ENCODE measurements at regions not wholly inside any gene's neighbourhood (a gene's known extent, or its start where the extent isn't known, plus 50 kb on each side); places are given as distances from the start of the nearest gene placed in this dataset.

DNA sequence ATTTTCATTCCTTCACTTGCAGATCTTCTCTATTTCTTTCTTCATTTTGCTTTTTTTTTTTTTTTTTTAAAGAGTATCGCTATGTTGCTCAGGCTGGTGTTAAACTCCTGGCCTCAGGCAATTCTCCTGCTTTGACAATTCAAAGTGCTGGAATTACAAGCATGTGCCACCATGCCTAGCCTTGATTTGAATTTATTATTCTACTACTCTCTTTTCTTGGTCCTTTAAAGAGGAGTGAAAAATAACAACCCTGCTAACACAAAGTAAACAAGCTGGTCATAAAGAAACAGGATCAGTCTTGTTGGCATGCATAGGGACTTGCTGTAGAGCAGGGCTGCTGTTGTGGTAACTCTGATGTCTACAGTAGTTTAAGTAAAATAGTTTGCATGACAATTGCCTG, 1615.3 kb upstream of the ZEB2 start:
- whole genome bisulfite sequencing, 3 donors: 94 to 100% (median 100%) methylated on average over 1 of the region's 1 CpG
- H3K27ac ChIP-seq (ENCODE audit: low read depth, low read length): no peak overlapping the region

DNA sequence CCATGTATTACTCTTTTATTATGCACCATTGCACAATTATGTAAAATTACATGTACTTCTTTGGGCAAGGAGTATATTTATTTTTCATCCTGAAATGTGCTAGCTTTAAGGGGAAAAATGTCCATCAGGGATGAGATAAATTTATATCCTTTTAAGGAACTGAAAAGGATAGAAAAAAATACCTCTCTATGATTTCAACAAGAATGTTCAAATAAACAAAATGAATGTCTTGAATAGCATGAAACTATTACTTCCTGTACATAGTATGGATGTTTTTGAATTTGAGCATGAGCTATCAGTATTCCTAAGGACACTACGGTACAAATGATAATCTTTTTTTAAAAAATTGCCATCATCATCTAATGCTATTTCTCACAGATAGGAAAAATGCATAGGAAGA, 1611.9 kb upstream of the ZEB2 start:
- 91 to 96% (median 96%) methylated on average over 1 of the region's 1 CpG for whole genome bisulfite sequencing, 3 donors
- H3K27ac ChIP-seq (ENCODE audit: low read depth, low read length): no peak overlapping the region

DNA sequence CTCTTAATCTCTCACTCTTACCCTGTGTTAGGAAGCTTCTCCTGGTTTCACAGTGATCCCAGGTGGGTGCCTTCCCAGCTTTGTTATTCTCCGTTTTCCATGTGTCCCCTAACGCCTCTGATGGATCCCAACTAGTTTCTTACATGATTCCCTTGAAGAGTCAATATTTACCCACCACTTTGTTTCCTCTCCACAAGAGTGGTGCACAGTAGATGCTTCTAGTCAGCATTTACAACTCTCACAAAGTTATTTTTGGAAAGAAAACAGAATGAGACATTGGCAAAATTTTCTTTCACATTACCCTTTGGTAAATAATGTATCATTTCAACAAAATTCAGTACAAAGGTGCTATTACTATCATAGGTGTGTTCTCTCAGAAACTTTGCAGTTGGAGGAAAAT, 1611.1 kb upstream of the ZEB2 start:
- no peak overlapping the region for H3K27ac ChIP-seq (ENCODE audit: low read depth, low read length)
- WGBS, 3 donors: 54 to 79% (median 69%) methylated on average over 2 of the region's 2 CpGs

DNA sequence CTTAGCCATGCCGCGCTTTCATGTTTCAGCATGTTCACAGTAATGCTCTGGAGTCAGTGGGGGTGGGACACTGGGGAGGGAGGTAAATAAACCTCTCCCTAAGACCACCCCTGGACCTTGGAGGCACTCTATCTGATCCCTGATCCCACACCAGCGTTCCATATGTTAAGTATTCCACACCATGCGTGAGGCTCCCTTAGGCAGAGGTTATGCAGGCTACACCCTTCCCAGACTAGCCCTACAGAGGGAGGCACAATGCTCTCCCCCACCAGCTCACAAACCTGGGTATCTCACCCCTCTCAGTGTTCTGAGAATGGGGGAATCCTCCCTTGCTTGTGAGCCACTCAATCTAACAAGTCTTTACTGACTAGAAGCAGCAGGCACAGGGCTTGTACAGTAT, 1610.4 kb upstream of the ZEB2 start:
- no peak overlapping the region for H3K27ac ChIP-seq (ENCODE audit: low read depth, low read length)
- WGBS, 3 donors: 82 to 93% (median 86%) methylated on average over 4 of the region's 4 CpGs

DNA sequence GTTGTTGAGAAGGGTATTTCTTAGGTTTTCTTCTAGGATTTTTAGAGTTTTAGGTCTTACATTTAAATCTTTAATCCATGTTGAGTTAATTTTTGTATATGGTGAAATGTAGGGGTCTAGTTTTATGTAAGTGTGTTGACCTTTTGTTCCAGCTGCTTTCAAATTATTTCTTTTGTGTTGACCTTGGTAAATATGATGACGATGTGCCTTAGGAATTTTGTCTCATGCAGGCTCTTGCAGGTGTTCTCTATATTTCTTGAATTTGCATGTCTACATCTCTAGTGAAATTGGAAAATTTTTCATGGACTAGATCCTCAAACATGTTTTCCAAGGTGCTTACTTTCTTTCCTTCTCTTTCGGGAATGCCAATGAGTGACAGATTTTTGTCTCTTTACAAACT, 1609.3 kb upstream of the ZEB2 start:
- 76 to 94% (median 87%) methylated on average over 2 of the region's 2 CpGs for WGBS, 3 donors
- H3K27ac ChIP-seq (ENCODE audit: low read depth, low read length): no peak overlapping the region

DNA sequence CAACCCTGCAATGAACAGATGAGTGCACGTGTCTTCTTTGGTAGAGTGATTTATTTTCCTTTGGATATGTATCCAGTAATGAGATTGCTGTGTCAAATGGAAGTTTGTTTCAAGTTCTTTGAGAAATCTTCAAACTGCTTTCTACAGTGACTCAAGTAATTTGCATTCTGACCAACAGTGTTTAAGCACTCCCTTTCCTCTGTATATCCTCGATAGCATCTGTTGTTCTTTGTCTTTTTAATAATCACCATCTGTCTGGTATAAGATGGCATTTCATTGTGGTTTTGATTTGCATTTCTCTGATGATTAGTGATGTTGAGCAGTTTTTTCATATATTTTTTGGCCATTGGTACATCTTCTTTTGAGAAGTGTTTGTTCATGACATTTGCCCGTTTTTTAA, 1608.3 kb upstream of the ZEB2 start:
- 86 to 92% (median 88%) methylated on average over 3 of the region's 3 CpGs for WGBS, 3 donors
- H3K27ac ChIP-seq (ENCODE audit: low read depth, low read length): no peak overlapping the region

DNA sequence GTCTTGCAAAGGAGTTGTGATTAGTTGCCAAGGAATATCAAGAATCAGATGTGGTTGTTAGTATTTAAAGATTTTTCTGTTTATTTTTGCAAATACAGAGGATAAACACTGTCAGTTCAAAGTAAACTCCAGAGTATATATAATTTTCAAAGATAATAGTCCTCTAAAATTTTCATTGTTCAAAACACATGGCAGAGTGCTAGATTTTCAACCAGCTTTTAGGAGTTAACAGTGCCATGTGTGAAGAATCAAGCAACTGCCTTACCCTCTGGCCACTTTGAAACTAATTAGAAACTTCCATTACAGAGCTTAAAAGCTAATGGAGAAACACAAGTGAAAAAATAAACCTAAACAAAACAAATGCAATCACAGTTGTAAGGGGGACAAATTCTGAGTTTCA, 1605.6 kb upstream of the ZEB2 start:
- no peak overlapping the region for H3K27ac ChIP-seq (ENCODE audit: low read depth, low read length)

DNA sequence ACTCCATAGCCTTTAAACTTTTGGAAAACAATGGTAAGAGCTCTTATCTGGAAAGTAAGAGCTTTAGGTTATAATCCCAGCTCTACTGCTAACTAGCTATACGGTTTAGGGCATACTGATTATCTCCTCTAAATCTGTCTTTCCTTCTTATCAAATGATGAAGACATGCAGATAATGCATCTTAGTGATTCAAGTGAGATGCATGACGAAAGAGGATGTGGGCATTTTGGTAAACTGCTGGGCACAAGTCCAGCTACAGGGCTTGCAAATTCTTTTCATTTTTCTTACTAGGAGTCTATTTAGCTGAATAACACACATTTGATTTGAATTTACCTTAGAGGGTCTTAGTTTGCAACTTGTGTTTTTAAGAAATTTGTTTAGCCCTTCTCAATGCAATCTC, 1604.8 kb upstream of the ZEB2 start:
- H3K27ac ChIP-seq (ENCODE audit: low read depth, low read length): no peak overlapping the region
- WGBS, 3 donors: 37 to 82% (median 49%) methylated on average over 2 of the region's 2 CpGs

DNA sequence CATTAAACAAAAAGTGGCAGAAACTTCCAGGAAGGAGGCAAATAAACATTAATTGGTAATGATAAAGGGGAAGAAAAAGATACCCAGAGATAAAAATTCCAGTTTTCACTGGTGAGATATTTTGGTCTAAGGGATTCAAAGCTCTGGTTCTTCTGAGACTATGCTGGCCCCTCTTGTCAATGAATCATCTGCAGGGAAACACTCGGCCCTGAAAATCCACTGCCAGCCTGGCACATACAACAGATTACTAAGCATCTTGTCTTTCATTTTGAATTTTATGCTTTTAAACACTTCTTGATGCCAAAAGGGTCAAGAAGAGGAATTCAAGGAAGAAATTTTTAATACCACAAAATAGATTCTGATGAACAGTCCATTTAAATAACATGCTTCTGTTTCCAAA, 1603.8 kb upstream of the ZEB2 start:
- 50 to 85% (median 55%) methylated on average over 1 of the region's 1 CpG for WGBS, 3 donors
- H3K27ac ChIP-seq (ENCODE audit: low read depth, low read length): no peak overlapping the region

DNA sequence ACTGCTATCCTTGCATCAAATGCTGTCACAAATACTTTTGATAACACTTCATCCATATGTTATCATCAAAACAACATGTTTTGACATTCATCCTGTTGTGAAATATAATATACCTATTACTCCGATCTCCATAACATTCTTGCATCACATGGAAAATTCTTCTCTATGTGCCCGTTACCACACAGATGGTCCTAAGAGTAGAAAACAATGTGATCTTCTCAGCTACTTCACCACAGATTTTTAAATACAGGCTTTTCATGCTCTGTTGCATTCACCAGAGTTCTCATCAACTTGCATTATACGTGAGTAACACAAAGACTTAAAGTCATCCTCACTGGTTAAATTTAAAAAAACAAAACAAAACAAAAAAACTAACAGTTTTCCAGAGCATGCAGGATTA, 1603.3 kb upstream of the ZEB2 start:
- WGBS, 3 donors: 77 to 97% (median 82%) methylated on average over 3 of the region's 3 CpGs
- H3K27ac ChIP-seq (ENCODE audit: low read depth, low read length): no peak overlapping the region

DNA sequence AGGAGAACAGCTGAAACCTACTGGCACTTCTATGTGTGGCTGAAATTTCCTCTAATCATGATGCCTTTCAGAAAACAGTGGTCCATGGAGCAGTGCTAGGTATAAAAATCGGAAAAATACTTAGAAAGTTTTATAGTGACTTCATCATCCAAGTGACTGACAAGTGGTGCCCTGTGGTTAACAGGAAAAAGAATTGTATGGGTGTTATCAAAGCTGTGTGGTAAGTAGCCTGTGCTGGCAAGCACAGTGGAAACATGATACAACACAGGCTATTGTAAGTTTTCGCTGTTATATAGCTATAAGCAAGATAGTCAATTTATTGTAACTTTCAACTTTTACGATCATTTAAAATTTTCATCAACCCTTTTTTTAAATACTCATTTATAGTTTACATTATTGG, 1599.7 kb upstream of the ZEB2 start:
- 87 to 96% (median 91%) methylated on average over 3 of the region's 3 CpGs for WGBS, 3 donors
- no peak overlapping the region for H3K27ac ChIP-seq (ENCODE audit: low read depth, low read length)

DNA sequence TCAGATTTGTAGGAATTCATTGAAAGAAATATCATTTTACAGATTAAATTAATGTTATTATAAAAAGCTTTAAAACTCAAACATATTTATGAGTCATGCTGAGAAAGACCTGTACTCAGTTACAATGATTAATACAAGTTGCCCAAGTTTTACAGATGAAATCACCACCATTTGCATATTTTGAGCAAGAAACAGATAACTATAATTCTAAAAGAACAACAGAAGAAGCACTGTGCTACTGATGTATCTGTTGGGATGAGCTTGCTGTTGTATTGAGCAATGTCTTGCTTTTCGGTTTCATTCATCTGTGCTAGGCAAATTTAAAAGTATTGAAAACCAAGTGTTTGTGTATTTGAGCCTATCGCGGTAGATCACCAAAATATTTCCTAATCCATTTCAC, 1589.1 kb upstream of the ZEB2 start:
- H3K27ac ChIP-seq (ENCODE audit: low read depth, low read length): no peak overlapping the region
- WGBS, 3 donors: 67 to 95% (median 90%) methylated on average over 3 of the region's 3 CpGs

DNA sequence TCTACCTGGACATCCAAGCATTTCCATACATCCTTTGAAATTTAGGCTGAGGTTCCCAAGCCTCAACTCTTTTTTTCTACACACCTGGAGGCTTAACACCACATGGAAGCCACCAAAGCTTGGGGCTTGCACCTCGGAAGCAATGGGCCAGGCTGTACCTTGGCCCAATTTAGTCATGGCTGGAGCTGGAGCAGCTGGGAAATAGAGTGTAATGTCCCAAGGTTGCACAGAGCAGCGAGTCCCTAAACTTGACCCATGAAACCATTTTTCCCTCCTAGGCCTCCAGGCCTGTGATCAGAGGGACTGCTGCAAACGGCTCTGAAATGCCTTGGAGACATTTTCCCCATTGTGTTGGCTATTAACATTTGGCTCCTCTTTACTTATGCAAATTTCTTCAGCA, 1574.3 kb upstream of the ZEB2 start:
- 77 to 87% (median 81%) methylated on average over 3 of the region's 3 CpGs for WGBS, 3 donors

DNA sequence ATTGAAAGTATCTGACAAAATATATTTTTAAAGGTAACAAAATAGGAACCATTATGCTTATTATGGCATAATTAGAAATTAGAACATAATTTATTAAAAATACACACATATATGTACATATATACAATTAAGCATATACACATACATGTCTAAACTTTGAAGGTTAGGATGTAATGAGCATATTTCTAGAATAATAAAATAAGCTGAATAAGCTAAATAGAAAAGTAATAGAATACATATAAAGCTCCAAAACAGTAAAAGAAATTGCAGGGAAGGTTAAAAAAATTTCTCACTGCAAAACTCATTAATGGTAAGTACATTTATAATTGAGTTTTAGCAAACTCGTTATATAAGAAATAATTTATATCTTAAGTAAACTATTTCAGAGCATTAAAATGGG, 1561.5 kb upstream of the ZEB2 start:
- no peak overlapping the region for H3K27ac ChIP-seq (ENCODE audit: low read depth, low read length)

More for the DNA sequence above, 1574.3 kb upstream of the ZEB2 start:
- H3K27ac ChIP-seq (ENCODE audit: low read depth, low read length): no peak overlapping the region

DNA sequence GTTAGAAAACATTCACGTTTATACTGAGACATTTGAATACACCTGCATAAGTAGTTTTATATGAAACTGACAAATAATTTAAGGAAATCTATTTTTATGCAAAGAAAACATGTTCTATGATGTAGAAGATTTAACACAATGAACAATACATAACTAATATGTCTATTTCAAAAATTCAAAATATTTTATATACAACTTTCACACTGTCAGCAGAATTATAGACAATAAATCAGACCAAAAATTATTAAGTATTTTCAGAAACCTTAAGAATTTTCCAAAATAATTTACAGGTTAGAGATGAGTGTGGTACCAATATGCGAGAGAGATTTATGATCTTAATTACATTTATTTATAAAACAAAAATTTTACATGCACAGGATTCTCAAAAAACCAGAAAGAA, 1561.0 kb upstream of the ZEB2 start:
- WGBS, 3 donors: 83 to 93% (median 85%) methylated on average over 2 of the region's 2 CpGs
- H3K27ac ChIP-seq (ENCODE audit: low read depth, low read length): no peak overlapping the region

More for the DNA sequence above, 1561.5 kb upstream of the ZEB2 start:
- 81 to 93% (median 84%) methylated on average over 1 of the region's 1 CpG for WGBS, 3 donors

DNA sequence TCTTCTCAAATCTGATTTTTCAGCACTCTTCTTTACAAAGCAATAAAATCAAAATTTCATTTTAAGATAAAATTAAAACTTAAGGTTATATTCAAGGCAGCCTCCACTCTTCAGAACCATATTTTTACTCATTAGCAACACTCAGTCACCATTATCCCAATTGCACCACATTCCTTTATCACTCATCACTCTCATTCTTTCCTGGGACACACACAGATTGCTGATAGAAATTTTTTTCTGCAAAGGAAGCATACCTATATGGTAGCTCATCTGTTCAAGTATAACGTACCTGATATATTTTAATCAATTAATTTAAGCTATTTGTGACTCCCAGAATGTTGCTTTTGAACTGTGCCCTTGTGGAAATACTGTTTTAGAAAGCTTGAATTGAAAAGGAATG, 1559.3 kb upstream of the ZEB2 start:
- 69 to 74% (median 74%) methylated on average over 1 of the region's 1 CpG for WGBS, 3 donors
- no peak overlapping the region for H3K27ac ChIP-seq (ENCODE audit: low read depth, low read length)

DNA sequence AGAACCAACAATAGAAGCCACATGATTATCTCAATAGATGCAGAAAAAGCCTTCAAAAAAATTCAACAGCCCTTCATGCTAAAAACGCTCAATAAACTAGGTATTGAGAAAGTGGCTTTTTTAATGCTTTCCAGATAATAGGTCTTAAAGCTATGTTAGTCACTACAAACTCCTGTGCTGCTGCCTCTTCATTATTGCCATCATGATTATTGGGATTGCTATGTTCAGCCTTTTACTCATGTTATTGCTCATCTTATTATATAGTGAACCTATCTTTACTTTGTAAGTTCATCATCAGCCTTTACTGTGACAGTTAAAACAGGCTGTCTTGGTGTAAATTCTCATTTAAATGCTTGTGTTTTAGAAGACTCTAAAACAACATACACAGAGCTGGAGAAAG, 1557.2 kb upstream of the ZEB2 start:
- 70 to 93% (median 84%) methylated on average over 1 of the region's 1 CpG for WGBS, 3 donors
- H3K27ac ChIP-seq (ENCODE audit: low read depth, low read length): no peak overlapping the region

DNA sequence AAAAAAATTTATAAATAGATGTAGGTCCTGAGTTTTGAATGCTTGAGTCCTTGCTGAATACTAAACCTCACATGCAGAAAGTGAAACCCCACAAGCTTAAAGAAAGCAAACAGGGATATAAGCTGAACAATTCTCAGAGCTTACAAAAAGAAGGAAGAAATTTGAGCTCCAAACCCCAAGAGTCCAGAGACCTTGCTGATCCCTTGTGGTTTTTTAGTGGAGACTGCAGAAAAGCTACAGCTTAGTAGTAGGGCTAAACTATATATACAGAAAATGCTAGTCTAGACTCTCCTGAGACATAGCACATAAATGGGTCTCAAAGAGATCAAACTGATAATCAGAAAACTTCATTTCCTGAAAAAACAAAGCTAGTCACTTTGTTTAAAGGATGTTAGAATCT, 1548.1 kb upstream of the ZEB2 start:
- no peak overlapping the region for H3K27ac ChIP-seq (ENCODE audit: low read depth, low read length)

DNA sequence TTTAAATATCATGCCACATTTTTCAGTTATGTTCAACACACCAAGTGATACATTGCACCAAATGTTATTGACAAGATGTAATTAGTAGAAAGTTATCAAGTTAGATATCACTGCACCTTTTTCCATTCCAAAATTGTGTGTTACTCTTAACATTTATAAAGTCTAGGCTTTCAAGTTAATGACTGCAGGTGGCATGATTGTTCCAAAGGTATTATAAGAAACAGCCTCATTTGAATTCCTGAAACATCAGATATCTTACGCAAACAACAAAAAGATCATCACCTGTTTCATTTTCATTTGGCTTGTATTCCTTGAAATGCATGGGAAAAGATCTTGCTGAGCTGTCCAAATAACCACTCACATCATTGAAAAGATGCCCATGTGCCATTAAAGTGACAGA, 1528.2 kb upstream of the ZEB2 start:
- no peak overlapping the region for H3K27ac ChIP-seq (ENCODE audit: low read depth, low read length)
- 73 to 94% (median 79%) methylated on average over 1 of the region's 1 CpG for WGBS, 3 donors

DNA sequence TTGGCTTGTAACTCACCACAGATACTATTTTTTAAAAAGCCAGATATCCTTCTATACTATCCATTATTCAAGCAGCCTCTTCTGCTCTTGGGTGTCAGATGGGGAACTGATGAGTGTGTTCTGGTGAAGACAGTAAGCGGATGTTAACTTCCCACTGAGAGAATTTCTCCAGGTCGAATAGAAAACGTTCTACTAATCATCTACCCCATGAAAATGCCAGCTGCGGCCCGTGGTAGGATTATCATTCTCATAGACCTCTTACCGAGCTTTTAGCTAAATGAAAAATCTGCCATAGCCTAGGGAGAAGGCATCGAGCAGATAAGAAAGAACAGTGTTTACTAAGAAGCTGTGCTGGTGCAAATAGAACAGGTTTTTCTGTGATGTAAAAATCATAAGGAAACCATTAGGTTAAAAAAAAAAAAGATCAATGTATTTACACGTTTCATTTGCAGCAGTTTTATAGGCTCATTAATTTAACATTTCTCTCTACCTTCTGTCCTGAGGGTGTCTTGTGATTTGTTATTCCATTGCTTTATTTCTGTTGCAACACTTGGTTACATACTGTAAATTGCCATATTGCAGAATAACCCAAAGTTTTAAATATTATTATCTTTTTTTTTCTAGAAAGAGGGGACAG, 1521.5 kb upstream of the ZEB2 start:
- 32 to 66% (median 62%) methylated on average over 8 of the region's 8 CpGs for WGBS, 3 donors
- no peak overlapping the region for H3K27ac ChIP-seq (ENCODE audit: low read depth, low read length)

DNA sequence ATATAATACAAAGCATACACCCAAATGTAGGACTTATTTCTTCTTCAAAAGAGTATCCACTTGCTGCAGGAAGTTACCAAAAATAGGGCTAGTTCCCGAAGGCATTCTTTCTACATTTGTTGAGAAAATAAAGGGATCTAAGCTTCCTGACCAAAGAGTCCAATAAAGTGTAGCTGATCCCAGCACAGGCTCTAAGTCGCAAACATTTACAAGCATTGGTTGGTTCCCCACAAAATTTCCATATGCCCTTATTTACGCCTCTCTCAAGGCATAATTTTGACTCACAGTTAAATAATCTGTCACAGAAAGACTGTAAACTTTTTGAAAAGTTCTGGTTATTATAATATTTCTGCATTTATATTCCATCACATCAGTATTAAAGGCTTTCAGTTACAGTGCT, 1520.1 kb upstream of the ZEB2 start:
- H3K27ac ChIP-seq (ENCODE audit: low read depth, low read length): no peak overlapping the region
- WGBS, 3 donors: 71 to 89% (median 73%) methylated on average over 3 of the region's 3 CpGs

Measured in adipose tissue (tissue), 3 donors.